NCI-H1694 treated with DMSO at 0.1 percent for 48 hours (cell line): ENCODE measurements at regions not wholly inside any gene's neighbourhood (a gene's known extent, or its start where the extent isn't known, plus 50 kb on each side); places are given as distances from the start of the nearest gene placed in this dataset.

Source experiments
- DNase-seq: peaks from one replicate; lab custom pipeline; 2025; lab: John Stamatoyannopoulos, UW

- no peak for DNase-seq
Observed at GRCh38 chr12:91396293-91396692, 213.7 kb upstream of the DCN start.

- no peak for DNase-seq
Observed at GRCh38 chr12:91395628-91396135, 213.1 kb upstream of the DCN start.

- no peak for DNase-seq
Observed at GRCh38 chr12:91394903-91395302, 212.3 kb upstream of the DCN start.

GRCh38 chr12:91388573-91388972, 206.0 kb upstream of the DCN start:
- no peak for DNase-seq

GRCh38 chr12:91387461-91388134, 205.0 kb upstream of the DCN start:
- no peak for DNase-seq

- no peak for DNase-seq
Observed at GRCh38 chr12:91384806-91385205, 202.2 kb upstream of the DCN start.

- no peak for DNase-seq
Observed at GRCh38 chr12:91384366-91384765, 201.7 kb upstream of the DCN start.

- no peak for DNase-seq
Observed at GRCh38 chr12:91383099-91383498, 200.5 kb upstream of the DCN start.

GRCh38 chr12:91382081-91382543, 199.5 kb upstream of the DCN start:
- DNase-seq: peak; percentile 64

GRCh38 chr12:91381309-91381804, 198.7 kb upstream of the DCN start:
- DNase-seq: no peak

GRCh38 chr12:91380631-91381030, 198.0 kb upstream of the DCN start:
- no peak for DNase-seq

GRCh38 chr12:91379051-91379775, 196.6 kb upstream of the DCN start:
- no peak for DNase-seq

GRCh38 chr12:91377436-91377835, 194.8 kb upstream of the DCN start:
- DNase-seq: no peak

- DNase-seq: no peak
Observed at GRCh38 chr12:91373086-91373485, 190.5 kb upstream of the DCN start.

GRCh38 chr12:91370086-91370868, 187.7 kb upstream of the DCN start:
- DNase-seq: no peak

- no peak for DNase-seq
Observed at GRCh38 chr12:91368613-91369012, 186.0 kb upstream of the DCN start.

GRCh38 chr12:91367234-91367849, 184.7 kb upstream of the DCN start:
- DNase-seq: peak; percentile 3

GRCh38 chr12:91364471-91365184, 182.0 kb upstream of the DCN start:
- no peak for DNase-seq

GRCh38 chr12:91361864-91362263, 179.2 kb upstream of the DCN start:
- DNase-seq: peak; percentile 35

GRCh38 chr12:91357381-91357780, 174.8 kb upstream of the DCN start:
- no peak for DNase-seq

- no peak for DNase-seq
Observed at GRCh38 chr12:91356405-91356804, 173.8 kb upstream of the DCN start.
